HepG2 (cell line): ENCODE measurements at regions not wholly inside any gene's neighbourhood (a gene's known extent, or its start where the extent isn't known, plus 50 kb on each side); places are given as distances from the start of the nearest gene placed in this dataset.

Source experiments
- ATAC-seq: fragments of 200-7000 bp; cut with Tn5 transposase; 3 replicates; pipeline ENCODE4 v1.9.1; 2020; ENCODE audit warnings: mild to moderate bottlenecking, moderate library complexity
- BruUV-seq: library from RNA; stranded (reverse); fragments of 400-500 nt; replicated peaks from 2 replicates; lab custom pipeline; 2021; lab: Mats Ljungman, UMichigan
- CTCF ChIA-PET: fragments of 300-600 bp; formaldehyde crosslinking; extraction: SDS; loops from one replicate; lab custom pipeline; 2021; ENCODE audit warnings: low total read pairs, inconsistent platforms, low intra/inter-chr PET ratio; lab: Yijun Ruan, JAX
- POLR2A ChIA-PET: fragments of 350-600 bp; sonication (Branson Sonifier 250); formaldehyde crosslinking; loops from one replicate; lab custom pipeline; 2020; ENCODE audit warnings: antibody characterized with exemption, inconsistent platforms; lab: Yijun Ruan, JAX
- DNase-seq: peaks from one replicate; pipeline ENCODE4 v3.0.0-alpha.2; 2015; ENCODE audit warnings: low spot score
- FAIRE-seq: peaks from 3 replicates; lab custom pipeline; 2011; peaks lifted over from hg19 to GRCh38; lab: Jason Lieb, UNC
- H2AFZ ChIP-seq: one replicate; pipeline ENCODE4 v1.6.1; 2011; ENCODE audit warnings: low read length, inconsistent platforms
- H3K27ac ChIP-seq: fragments of 300-600 bp; 3 replicates; pipeline ENCODE4 v1.8.0; 2011; ENCODE audit warnings: mixed run types, mild to moderate bottlenecking, mixed read lengths, low read length, inconsistent platforms; ENCODE audit not compliant: insufficient read depth; ENCODE audit errors: extremely low read length
- H3K27me3 ChIP-seq, 2 experiments: fragments of 200-600 bp in 1 of 2; 2 replicates in 1 of 2; 3 replicates in 1 of 2; pipeline versions ENCODE4 v1.6.0 to v1.8.0; 2011; ENCODE audit warnings: low read length in 2 of 2, mild to moderate bottlenecking in 2 of 2, moderate library complexity in 2 of 2, inconsistent platforms in 1 of 2; ENCODE audit not compliant: insufficient read depth in 2 of 2, control insufficient read depth in 1 of 2
- H3K36me3 ChIP-seq, 2 experiments: fragments of 200-600 bp in 1 of 2; replicated peaks in 1 of 2; 2 replicates in 1 of 2; 3 replicates in 1 of 2; pipeline versions ENCODE4 v1.5.1 to v1.8.0; 2011; ENCODE audit warnings: low read length in 2 of 2, inconsistent platforms in 1 of 2; ENCODE audit not compliant: insufficient read depth in 2 of 2, control insufficient read depth in 1 of 2
- H3K4me1 ChIP-seq: 2 replicates; pipeline ENCODE4 v1.5.1; 2012; ENCODE audit warnings: low read length, inconsistent platforms; ENCODE audit not compliant: insufficient read depth
- H3K4me2 ChIP-seq: 2 replicates; pipeline ENCODE4 v1.6.0; 2011; ENCODE audit warnings: low read depth, low read length, inconsistent platforms
- H3K4me3 ChIP-seq, 3 experiments: fragments of 200-600 bp in 1 of 3; sonication (generic), shearing (Covaris generic) in 1 of 3; replicated peaks in 1 of 3; 2 replicates each; pipeline ENCODE4 v1.5.1; 2011 to 2016; ENCODE audit warnings: low read length in 3 of 3, inconsistent platforms in 2 of 3, low read depth in 2 of 3, mild to moderate bottlenecking in 2 of 3, control low read depth in 1 of 3, mixed read lengths in 1 of 3; ENCODE audit not compliant: insufficient read depth in 1 of 3
- H3K79me2 ChIP-seq: one replicate; pipeline ENCODE4 v1.6.1; 2011; ENCODE audit warnings: low read length, inconsistent platforms; ENCODE audit not compliant: insufficient read depth
- H3K9ac ChIP-seq: 2 replicates; pipeline ENCODE4 v1.6.0; 2011; ENCODE audit warnings: mild to moderate bottlenecking, low read depth, low read length, inconsistent platforms; ENCODE audit not compliant: insufficient read depth
- H3K9me3 ChIP-seq: 2 replicates; pipeline ENCODE4 v1.5.1; 2012; ENCODE audit warnings: mild to moderate bottlenecking, low read length
- H4K20me1 ChIP-seq: 2 replicates; pipeline ENCODE4 v1.6.0; 2011; ENCODE audit warnings: inconsistent platforms, mild to moderate bottlenecking, low read length, moderate library complexity; ENCODE audit not compliant: insufficient read depth
- CEBPZ ChIP-seq: IDR thresholded peaks from 2 replicates; pipeline ENCODE4 v1.6.1; 2012; ENCODE audit warnings: low read length, improper control_type of control experiment
- EP300 ChIP-seq, 3 experiments: sonication (generic) in 1 of 3; formaldehyde crosslinking in 1 of 3; IDR thresholded peaks; 2 replicates each; pipeline versions ENCODE4 v1.5.1 to v1.6.1; 2011 to 2020; ENCODE audit warnings: low read depth in 2 of 3, low read length in 2 of 3, borderline replicate concordance in 1 of 3, improper control_type of control experiment in 1 of 3, mild to moderate bottlenecking in 1 of 3, missing genetic modification reagents in 1 of 3, moderate library complexity in 1 of 3
- GFI1 ChIP-seq: sonication (generic); formaldehyde crosslinking; IDR thresholded peaks from 2 replicates; pipeline ENCODE4 v1.5.0; 2020; ENCODE audit warnings: missing genetic modification reagents, mild to moderate bottlenecking, borderline replicate concordance
- HBP1 ChIP-seq: IDR thresholded peaks from 2 replicates; pipeline ENCODE4 v1.6.1; 2016; ENCODE audit warnings: low read depth, control low read depth
- HDAC1 ChIP-seq: sonication (generic); formaldehyde crosslinking; IDR thresholded peaks from 2 replicates; pipeline ENCODE4 v1.5.1; 2020; ENCODE audit warnings: mild to moderate bottlenecking, missing genetic modification reagents
- REST ChIP-seq, 2 experiments: IDR thresholded peaks; 2 replicates each; pipeline ENCODE4 v1.6.1; 2011 to 2012; ENCODE audit warnings: low read length in 2 of 2, borderline replicate concordance in 1 of 2, low read depth in 1 of 2, mild to moderate bottlenecking in 1 of 2, moderate library complexity in 1 of 2
- SRY ChIP-seq: sonication (generic); formaldehyde crosslinking; IDR thresholded peaks from 2 replicates; pipeline ENCODE4 v1.8.0; 2022; ENCODE audit warnings: mild to moderate bottlenecking, missing genetic modification reagents
- TFE3 ChIP-seq: IDR thresholded peaks from 2 replicates; pipeline ENCODE4 v1.6.1; 2016
- ZNF557 ChIP-seq: sonication (generic); formaldehyde crosslinking; IDR thresholded peaks from 2 replicates; pipeline ENCODE4 v1.4.0; 2020; ENCODE audit warnings: missing genetic modification reagents
- ZNF691 ChIP-seq: sonication (generic); formaldehyde crosslinking; IDR thresholded peaks from 2 replicates; pipeline ENCODE4 v1.4.0; 2020; ENCODE audit warnings: missing genetic modification reagents, low read depth, mild to moderate bottlenecking, borderline replicate concordance
- ZNF766 ChIP-seq: sonication (generic); formaldehyde crosslinking; IDR thresholded peaks from 2 replicates; pipeline ENCODE4 v1.5.0; 2020; ENCODE audit warnings: missing genetic modification reagents, borderline replicate concordance
- WGBS: methylation state at CpG from one replicate; pipeline ENCODE4 v1.1.6; 2017; ENCODE audit warnings: low lambda C conversion rate; 5-methylcytosine and 5-hydroxymethylcytosine counted together
- in situ Hi-C: cut with HindIII; loops from 2 replicates; pipeline ENCODE4 v1.10.0; 2017; ENCODE audit warnings: low pct_unique_long_range_greater_than_20kb; ENCODE audit not compliant: extremely low pct_ligation_motif_present
- intact Hi-C: fragments of 100-400 bp; cut with micrococcal nuclease; formaldehyde crosslinking; loops from one replicate; pipeline ENCODE4 v1.10.0; 2022; ENCODE audit not compliant: unreplicated experiment

GRCh38 chr2:234703258-234703657 lies 206.4 kb upstream of the ARL4C start (continued):
- TF ChIP-seq HDAC1 (0 out of 2 replicates have a peak, but pooled peaks have one; percentile 1), HBP1 (CRISPR knock-in tag) (0 out of 2 replicates have a peak, but pooled peaks have one; percentile 48), CEBPZ (no peak), ZNF691 (CRISPR knock-in tag) (no peak), GFI1 (CRISPR knock-in tag) (no peak), ZNF766 (no peak)

GRCh38 chr2:234702731-234703225 lies 205.9 kb upstream of the ARL4C start:
- no peak for FAIRE-seq
- no peaks in the 10 kb centered on the region for H3K27me3 ChIP-seq
- WGBS: 69% methylated on average over 12 of the region's 12 CpGs
- ChIA-PET CTCF (no interaction called here), POLR2A (interaction anchor here (1.8 to 2.2 kb wide), 2 partner anchors 8 to 26 kb away, joined by 5 to 11 read pairs; no protein-coding TSS in a partner anchor)
- in situ Hi-C loops: no loop called here
- intact Hi-C loops: no loop called here
- no peak overlapping the region for H3K27ac ChIP-seq
- H3K4me1 ChIP-seq: peaks cover 18% of the 10 kb centered on the region
- H3K4me2 ChIP-seq: no peak overlapping the region
- no peaks in the 10 kb centered on the region for H4K20me1 ChIP-seq
- BruUV-seq: no TSS peak
- peak; percentile 61 for ATAC-seq
- H3K9me3 ChIP-seq: peaks cover 8% of the 10 kb centered on the region
- no peak overlapping the region for H3K4me3 ChIP-seq
- DNase-seq: peak; percentile 42
- H3K9ac ChIP-seq: no peak overlapping the region
- no peaks in the 10 kb centered on the region for H3K36me3 ChIP-seq
- no peaks in the 10 kb centered on the region for H3K79me2 ChIP-seq
- H2AFZ ChIP-seq: no peak overlapping the region
- TF ChIP-seq ZNF557 (CRISPR knock-in tag): no peak
- TF ChIP-seq SRY (CRISPR knock-in tag): no peak
- no peak for TF ChIP-seq TFE3 (CRISPR knock-in tag)
- TF ChIP-seq EP300 (IDR thresholded peaks at IDR 0.05; ENCODE audit: low read depth in 2 of 2, low read length in 2 of 2): peak in 1 of 2 experiments; percentile 30; a peak in 1 of 4 replicates
- TF ChIP-seq EP300 (CRISPR knock-in tag; IDR thresholded peaks at IDR 0.05; ENCODE audit: borderline replicate concordance): no peak
- TF ChIP-seq REST (IDR thresholded peaks at IDR 0.05; ENCODE audit: borderline replicate concordance in 1 of 2, low read depth in 1 of 2, low read length in 2 of 2): no peak; a peak in 1 of 4 replicates
